CD8-positive, alpha-beta memory T cell (primary cell): ENCODE measurements at regions not wholly inside any gene's neighbourhood (a gene's known extent, or its start where the extent isn't known, plus 50 kb on each side); places are given as distances from the start of the nearest gene placed in this dataset.
A peak's percentile ranks its signal among the peaks of the same experiment; 100 is the strongest.

Experiments used
- CTCF ChIA-PET: fragments of 350-600 bp; sonication (Branson Sonifier 250); formaldehyde crosslinking; loops from one replicate; lab custom pipeline; 2021; ENCODE audit warnings: antibody characterized with exemption; lab: Charles Lee
- POLR2A ChIA-PET: fragments of 350-600 bp; sonication (Branson Sonifier 250); formaldehyde crosslinking; loops from one replicate; lab custom pipeline; 2021; ENCODE audit warnings: antibody characterized with exemption; lab: Charles Lee
- DNase-seq, 5 donors: peaks; one replicate each; pipeline versions ENCODE4 v3.0.0 to v3.0.0-alpha.2; 2020 to 2022; ENCODE audit warnings: mixed read lengths in 1 of 5
- H3K27ac ChIP-seq: one replicate; pipeline ENCODE4 v1.7.0; 2013; ENCODE audit warnings: low read depth, mild to moderate bottlenecking, low read length, moderate library complexity
- H3K27me3 ChIP-seq: 2 replicates; pipeline ENCODE4 v1.7.0; 2013; ENCODE audit warnings: low read length, mild to moderate bottlenecking; ENCODE audit not compliant: insufficient read depth, poor library complexity, severe bottlenecking
- H3K36me3 ChIP-seq: 2 replicates; pipeline ENCODE4 v1.7.0; 2013; ENCODE audit warnings: mild to moderate bottlenecking, low read length, moderate library complexity; ENCODE audit not compliant: insufficient read depth
- H3K4me1 ChIP-seq: 2 replicates; pipeline ENCODE4 v1.7.0; 2013; ENCODE audit warnings: mild to moderate bottlenecking, low read length, moderate library complexity; ENCODE audit not compliant: insufficient read depth
- H3K4me3 ChIP-seq: 2 replicates; pipeline ENCODE4 v1.7.0; 2013; ENCODE audit warnings: mild to moderate bottlenecking, low read length
- H3K9me3 ChIP-seq: 2 replicates; pipeline ENCODE4 v1.7.0; 2013; ENCODE audit warnings: mild to moderate bottlenecking, low read length
- H3K27ac Mint-ChIP-seq, 8 donors: one replicate each; pipeline ENCODE4 v1.8.0; 2020 to 2021; ENCODE audit warnings: mixed read lengths in 8 of 8, mild to moderate bottlenecking in 6 of 8, inconsistent platforms in 3 of 8, moderate library complexity in 3 of 8
- H3K27me3 Mint-ChIP-seq, 2 donors: one replicate each; pipeline ENCODE4 v1.8.0; 2020 to 2021; ENCODE audit warnings: mixed read lengths in 2 of 2, mild to moderate bottlenecking in 1 of 2, moderate library complexity in 1 of 2
- H3K36me3 Mint-ChIP-seq, 3 donors: one replicate each; pipeline ENCODE4 v1.8.0; 2020 to 2021; ENCODE audit warnings: mixed read lengths in 3 of 3, inconsistent platforms in 1 of 3, mild to moderate bottlenecking in 1 of 3
- H3K4me1 Mint-ChIP-seq, 3 donors: one replicate each; pipeline ENCODE4 v1.8.0; 2020 to 2021; ENCODE audit warnings: mixed read lengths in 3 of 3, inconsistent platforms in 1 of 3, mild to moderate bottlenecking in 1 of 3
- H3K4me3 Mint-ChIP-seq, 7 donors: one replicate each; pipeline ENCODE4 v1.8.0; 2020 to 2021; ENCODE audit warnings: mixed read lengths in 7 of 7, mild to moderate bottlenecking in 6 of 7, moderate library complexity in 4 of 7, inconsistent platforms in 2 of 7
- H3K9me3 Mint-ChIP-seq, 5 donors: one replicate each; pipeline ENCODE4 v1.8.0; 2020 to 2022; ENCODE audit warnings: mixed read lengths in 5 of 5, mild to moderate bottlenecking in 3 of 5, moderate library complexity in 2 of 5, inconsistent platforms in 1 of 5

GRCh38 chr13:50720861-50721671 lies 122.4 kb downstream of the DLEU7 start:
- H3K4me1 Mint-ChIP-seq: peaks cover 0 to 3% (median 0%) of the 10 kb centered on the region in 3 donors
- Histone ChIP-seq H3K9me3 (no peaks in the 10 kb centered on the region), H3K4me1 (no peaks in the 10 kb centered on the region), H3K27me3 (no peaks in the 10 kb centered on the region), H3K27ac (no peak overlapping the region), H3K4me3 (no peak overlapping the region), H3K36me3 (no peaks in the 10 kb centered on the region)
- ChIA-PET POLR2A (no interaction called here), CTCF (no interaction called here)
- H3K27ac Mint-ChIP-seq: no peak overlapping the region
- peaks cover 0 to 1% (median 0%) of the 10 kb centered on the region in 3 donors for H3K36me3 Mint-ChIP-seq
- H3K4me3 Mint-ChIP-seq: no peak overlapping the region
- DNase-seq: no peak
- H3K27me3 Mint-ChIP-seq: peaks cover 4 to 9% of the 10 kb centered on the region in 2 donors
- no peaks in the 10 kb centered on the region for H3K9me3 Mint-ChIP-seq

- Mint-ChIP-seq H3K9me3 (no peaks in the 10 kb centered on the region), H3K4me1 (no peaks in the 10 kb centered on the region)
- POLR2A ChIA-PET: no interaction called here
Observed at GRCh38 chr13:50721672-50721992, 121.9 kb downstream of the DLEU7 start.

GRCh38 chr13:50722440-50723125 lies 120.9 kb downstream of the DLEU7 start:
- Mint-ChIP-seq H3K4me3 (no peak overlapping the region), H3K27ac (no peak overlapping the region), H3K9me3 (no peaks in the 10 kb centered on the region), H3K27me3 (peaks cover 4 to 8% of the 10 kb centered on the region in 2 donors), H3K36me3 (peaks cover 0 to 1% (median 0%) of the 10 kb centered on the region in 3 donors), H3K4me1 (no peaks in the 10 kb centered on the region)
- no peak overlapping the region for H3K4me3 ChIP-seq
- H3K4me1 ChIP-seq: no peaks in the 10 kb centered on the region
- DNase-seq: no peak
- H3K36me3 ChIP-seq: no peaks in the 10 kb centered on the region
- CTCF ChIA-PET: no interaction called here
- H3K27ac ChIP-seq: no peak overlapping the region
- H3K9me3 ChIP-seq: no peaks in the 10 kb centered on the region
- H3K27me3 ChIP-seq: no peaks in the 10 kb centered on the region
- POLR2A ChIA-PET: no interaction called here

More at GRCh38 chr13:50721672-50721992, 121.9 kb downstream of the DLEU7 start:
- H3K27ac Mint-ChIP-seq: no peak overlapping the region
- H3K36me3 ChIP-seq: no peaks in the 10 kb centered on the region
- H3K4me3 Mint-ChIP-seq: no peak overlapping the region
- H3K27me3 Mint-ChIP-seq: peaks cover 4 to 9% of the 10 kb centered on the region in 2 donors
- H3K27ac ChIP-seq: no peak overlapping the region
- CTCF ChIA-PET: no interaction called here
- H3K27me3 ChIP-seq: no peaks in the 10 kb centered on the region
- H3K36me3 Mint-ChIP-seq: peaks cover 0 to 1% (median 0%) of the 10 kb centered on the region in 3 donors
- no peaks in the 10 kb centered on the region for H3K4me1 ChIP-seq
- DNase-seq: no peak
- H3K9me3 ChIP-seq: no peaks in the 10 kb centered on the region
- no peak overlapping the region for H3K4me3 ChIP-seq

GRCh38 chr13:50724438-50724837 lies 119.1 kb downstream of the DLEU7 start:
- H3K27ac ChIP-seq: no peak overlapping the region
- ChIA-PET POLR2A (no interaction called here), CTCF (no interaction called here)
- H3K36me3 ChIP-seq: no peaks in the 10 kb centered on the region
- no peak for DNase-seq
- H3K27ac Mint-ChIP-seq: peak overlapping the region in 2 of 8 donors; percentile 9 to 26
- peaks cover 0 to 5% (median 0%) of the 10 kb centered on the region in 5 donors for H3K9me3 Mint-ChIP-seq
- H3K27me3 ChIP-seq: no peaks in the 10 kb centered on the region
- H3K9me3 ChIP-seq: no peaks in the 10 kb centered on the region
- H3K4me1 Mint-ChIP-seq: no peaks in the 10 kb centered on the region
- no peaks in the 10 kb centered on the region for H3K4me1 ChIP-seq
- peaks cover 4 to 6% of the 10 kb centered on the region in 2 donors for H3K27me3 Mint-ChIP-seq
- no peak overlapping the region for H3K4me3 Mint-ChIP-seq
- no peaks in the 10 kb centered on the region for H3K36me3 Mint-ChIP-seq
- no peak overlapping the region for H3K4me3 ChIP-seq

GRCh38 chr13:50724913-50725312 lies 118.6 kb downstream of the DLEU7 start:
- Histone ChIP-seq H3K36me3 (no peaks in the 10 kb centered on the region), H3K4me3 (no peak overlapping the region), H3K4me1 (no peaks in the 10 kb centered on the region), H3K27me3 (no peaks in the 10 kb centered on the region), H3K9me3 (no peaks in the 10 kb centered on the region), H3K27ac (no peak overlapping the region)
- H3K27me3 Mint-ChIP-seq: peaks cover 4 to 6% of the 10 kb centered on the region in 2 donors
- ChIA-PET CTCF (no interaction called here), POLR2A (no interaction called here)
- peaks cover 0 to 5% (median under 1%) of the 10 kb centered on the region in 5 donors for H3K9me3 Mint-ChIP-seq
- no peaks in the 10 kb centered on the region for H3K4me1 Mint-ChIP-seq
- no peaks in the 10 kb centered on the region for H3K36me3 Mint-ChIP-seq
- no peak for DNase-seq
- H3K4me3 Mint-ChIP-seq: no peak overlapping the region
- H3K27ac Mint-ChIP-seq: no peak overlapping the region

GRCh38 chr13:50726164-50726563 lies 117.3 kb downstream of the DLEU7 start:
- H3K4me3 Mint-ChIP-seq: no peak overlapping the region
- H3K4me1 Mint-ChIP-seq: no peaks in the 10 kb centered on the region
- H3K36me3 ChIP-seq: no peaks in the 10 kb centered on the region
- no peaks in the 10 kb centered on the region for H3K27me3 ChIP-seq
- ChIA-PET CTCF (interaction anchor here (1.2 kb wide), 1 partner anchor 16 kb away, joined by 3 read pairs; no protein-coding TSS in a partner anchor), POLR2A (no interaction called here)
- no peaks in the 10 kb centered on the region for H3K9me3 ChIP-seq
- H3K27me3 Mint-ChIP-seq: peaks cover 1 to 6% of the 10 kb centered on the region in 2 donors
- no peak overlapping the region for H3K27ac ChIP-seq
- peaks cover 0 to 3% (median 0%) of the 10 kb centered on the region in 3 donors for H3K36me3 Mint-ChIP-seq
- no peak overlapping the region for H3K4me3 ChIP-seq
- no peaks in the 10 kb centered on the region for H3K4me1 ChIP-seq
- H3K27ac Mint-ChIP-seq: no peak overlapping the region
- DNase-seq: no peak
- H3K9me3 Mint-ChIP-seq: peaks cover 0 to 10% (median 6%) of the 10 kb centered on the region in 5 donors

- Mint-ChIP-seq H3K9me3 (peaks cover 0 to 13% (median 6%) of the 10 kb centered on the region in 5 donors), H3K36me3 (peaks cover 0 to 6% (median 0%) of the 10 kb centered on the region in 3 donors), H3K4me1 (peaks cover 5 to 13% (median 10%) of the 10 kb centered on the region in 3 donors), H3K27ac (no peak overlapping the region), H3K27me3 (peaks cover 1 to 6% of the 10 kb centered on the region in 2 donors), H3K4me3 (no peak overlapping the region)
- H3K36me3 ChIP-seq: no peaks in the 10 kb centered on the region
- H3K4me1 ChIP-seq: no peaks in the 10 kb centered on the region
- POLR2A ChIA-PET: no interaction called here
- H3K4me3 ChIP-seq: no peak overlapping the region
- H3K27me3 ChIP-seq: no peaks in the 10 kb centered on the region
- CTCF ChIA-PET: no interaction called here
- H3K9me3 ChIP-seq: no peaks in the 10 kb centered on the region
- H3K27ac ChIP-seq: no peak overlapping the region
- DNase-seq: no peak
Observed at GRCh38 chr13:50729177-50729576, 114.3 kb downstream of the DLEU7 start.
